Loucy (cell line): ENCODE measurements at regions not wholly inside any gene's neighbourhood (a gene's known extent, or its start where the extent isn't known, plus 50 kb on each side); places are given as distances from the start of the nearest gene placed in this dataset.

Experiments used
- CTCF ChIP-seq: fragments of 200-600 bp; sonication (generic); conservative IDR thresholded peaks from 2 replicates; pipeline ENCODE4 v1.5.1; 2014; ENCODE audit warnings: mild to moderate bottlenecking, antibody characterized with exemption, low read length
- EZH2phosphoT487 ChIP-seq: fragments of 200-600 bp; IDR thresholded peaks from 2 replicates; pipeline ENCODE4 v1.6.1; 2018; ENCODE audit warnings: antibody characterized with exemption, mild to moderate bottlenecking, moderate library complexity, borderline replicate concordance

DNA sequence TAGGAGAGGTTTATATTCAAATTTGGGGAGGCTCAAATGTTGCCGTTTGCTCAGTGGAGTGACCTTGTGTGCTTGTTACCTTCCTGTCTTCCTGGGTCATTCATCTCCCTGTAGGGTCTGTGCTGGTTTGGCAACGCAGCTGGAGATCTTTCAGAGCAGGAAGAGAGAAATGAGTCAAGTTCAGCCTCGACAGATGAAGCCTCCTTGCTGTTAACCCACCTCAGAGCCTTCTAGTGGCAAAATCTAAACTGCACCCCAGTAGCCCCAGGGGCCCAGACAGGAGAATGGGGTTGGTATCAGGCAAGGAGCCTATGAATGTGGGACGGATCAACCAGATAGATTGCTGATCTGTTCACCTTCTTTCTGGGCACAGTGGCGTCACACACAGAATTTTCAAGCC is 999.3 kb downstream of the VRK1 start:
- TF ChIP-seq CTCF (no peak), EZH2phosphoT487 (no peak)
